CD4-positive, alpha-beta T cell treated with Interleukin-17A for 1 hour (primary cell): ENCODE measurements at regions not wholly inside any gene's neighbourhood (a gene's known extent, or its start where the extent isn't known, plus 50 kb on each side); places are given as distances from the start of the nearest gene placed in this dataset.
"Not testable (repeated sequence)": the region's sequence is repeated elsewhere in the genome, so short reads cannot be mapped to it uniquely, and the experiment has no call there.

Experiments used
- DNase-seq: peaks from one replicate; pipeline ENCODE4 v3.0.0-alpha.2; 2020

DNA sequence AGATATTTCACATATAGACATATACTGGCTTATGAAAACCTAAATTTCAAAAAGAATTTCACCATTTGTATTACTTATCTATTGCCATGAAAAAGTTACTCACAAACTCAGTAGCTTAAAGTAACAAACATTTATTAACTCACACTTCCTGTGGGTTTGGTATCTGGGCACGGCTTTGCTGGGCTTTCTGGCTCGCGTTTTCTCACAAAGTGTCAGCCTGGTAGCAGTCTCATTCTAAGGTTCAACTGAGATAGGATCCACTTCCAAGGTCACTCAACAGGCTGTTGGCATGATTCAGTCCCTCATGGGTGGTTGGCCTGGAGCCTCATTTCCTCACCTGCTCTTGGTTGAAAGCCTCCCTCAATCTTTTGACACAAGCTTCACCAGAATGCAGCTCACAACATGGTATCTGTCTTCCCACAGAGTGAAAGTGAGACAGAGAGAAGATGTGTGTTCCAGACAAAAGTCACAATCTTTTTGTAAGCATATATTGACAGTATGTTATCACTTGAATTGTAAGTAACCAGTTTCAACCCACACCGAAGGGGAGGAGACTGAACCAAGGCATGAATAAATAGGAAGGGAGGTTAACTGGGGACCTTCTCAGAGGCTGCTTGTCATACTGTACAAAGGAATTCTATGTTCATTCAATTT lies 1065.8 kb upstream of the SPRY2 start:
- DNase-seq, result no peak

DNA sequence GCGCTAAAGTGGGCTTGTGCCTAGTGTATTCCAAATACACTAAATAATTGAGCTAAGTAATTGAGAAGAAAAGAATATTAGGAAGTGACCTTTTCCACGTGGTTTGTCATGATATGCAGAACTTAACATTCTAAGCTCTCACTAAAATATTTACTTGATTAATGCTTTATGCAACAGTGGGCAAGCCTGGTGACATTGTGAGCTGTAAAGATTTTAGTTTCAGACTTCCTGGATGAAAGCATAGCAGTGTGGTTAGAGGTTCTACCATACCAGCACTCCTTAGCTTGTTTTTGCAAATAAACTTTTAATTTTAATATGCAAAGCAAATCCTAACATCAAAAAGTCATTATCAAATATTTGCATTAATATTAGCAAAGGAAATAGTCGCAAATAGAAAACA lies 1065.1 kb upstream of the SPRY2 start:
- DNase-seq, result no peak

DNA sequence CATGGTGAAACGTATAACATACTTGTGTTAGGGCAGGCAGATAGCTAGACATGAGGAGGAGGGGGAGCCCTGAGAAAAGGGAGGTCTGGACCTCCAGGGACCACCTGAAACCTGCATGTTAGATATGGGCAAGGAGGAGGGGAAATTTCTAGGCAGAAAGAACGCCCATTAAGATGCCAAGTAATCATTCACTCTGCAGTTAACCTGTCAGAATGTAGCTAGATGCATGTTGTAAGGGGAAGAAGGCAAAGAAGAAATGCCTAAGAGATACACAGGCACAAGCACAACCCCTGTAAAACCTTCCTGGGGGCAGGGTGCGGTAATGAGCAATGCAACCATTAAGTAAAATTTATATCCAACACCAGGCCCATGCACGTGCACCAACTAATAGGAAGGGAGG lies 1055.3 kb upstream of the SPRY2 start:
- no peak for DNase-seq

DNA sequence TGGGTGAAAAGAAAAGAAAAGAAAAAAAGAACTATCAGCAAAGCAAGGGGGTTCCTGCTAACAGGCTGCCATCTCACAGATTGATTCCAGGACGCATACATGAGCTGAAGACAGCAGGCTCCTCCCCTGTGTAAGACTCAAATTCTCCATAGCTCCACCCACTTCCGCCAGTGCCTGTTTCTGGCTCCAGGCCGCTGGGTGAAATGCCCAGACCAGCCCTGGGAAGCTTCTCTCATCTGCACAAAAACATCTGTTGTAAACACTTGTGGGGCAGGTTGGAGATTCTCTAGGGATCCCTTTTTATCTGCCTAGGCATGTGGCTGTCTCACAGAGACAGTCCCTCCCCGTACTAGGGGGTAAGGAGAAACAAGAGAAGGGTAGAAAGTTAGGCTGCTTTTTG lies 1054.4 kb upstream of the SPRY2 start:
- DNase-seq, result no peak

DNA sequence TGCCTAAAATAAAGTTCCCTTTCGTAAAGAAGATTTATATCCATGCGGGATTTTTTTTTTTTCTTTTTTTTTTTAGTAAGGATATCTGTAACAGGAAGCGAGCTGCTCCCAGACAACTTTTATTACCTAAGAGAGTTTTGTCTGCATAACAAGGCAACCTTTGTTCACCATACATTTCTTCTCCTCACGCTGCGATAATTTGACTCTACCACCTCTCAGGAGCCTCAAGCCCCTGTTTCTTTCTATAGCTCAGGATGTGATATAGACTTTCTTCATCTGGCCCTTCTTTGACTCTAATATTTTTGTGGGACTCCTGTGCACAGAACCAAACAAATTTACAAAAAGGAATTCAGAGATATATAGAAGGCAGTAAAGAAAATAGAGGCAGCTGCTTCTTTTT lies 1053.7 kb upstream of the SPRY2 start:
- DNase-seq, result no peak

DNA sequence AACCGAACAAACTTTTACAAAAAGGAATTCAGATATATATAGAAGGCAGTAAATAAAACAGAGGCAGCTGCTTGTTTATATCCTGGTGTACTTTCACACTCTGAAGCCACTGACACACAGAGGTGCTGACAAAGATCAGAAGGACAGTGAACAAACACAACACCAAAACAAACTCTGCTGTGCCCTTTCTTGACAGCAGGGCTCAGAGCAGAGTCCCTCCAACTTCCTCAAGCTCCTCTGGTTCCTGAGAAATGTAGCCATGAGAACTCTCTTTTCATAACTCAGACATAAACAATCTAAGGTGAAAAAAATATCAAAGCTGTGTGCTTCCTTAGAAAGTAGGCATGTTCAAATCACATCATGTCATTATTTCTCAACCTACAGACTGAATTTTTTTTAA lies 1052.8 kb upstream of the SPRY2 start:
- DNase-seq, result no peak

DNA sequence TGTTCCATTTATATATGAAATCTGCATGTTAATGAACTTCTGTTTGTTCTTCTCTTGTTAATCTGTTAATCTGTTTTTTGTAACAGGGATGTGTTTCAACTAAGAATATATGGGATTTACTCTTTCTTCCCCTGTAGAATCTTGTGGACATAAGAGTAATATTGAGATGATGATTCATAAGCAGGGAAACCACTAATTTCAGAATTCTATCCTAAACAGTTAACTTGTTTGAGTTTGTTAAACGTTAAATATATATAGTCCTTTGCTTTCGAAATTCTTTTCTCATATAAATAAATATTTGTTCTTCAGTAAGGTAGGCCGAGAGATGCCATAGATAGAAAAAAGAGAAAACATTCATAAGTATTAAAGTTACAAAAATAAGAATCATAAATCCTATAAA lies 1052.2 kb upstream of the SPRY2 start:
- DNase-seq, result no peak

DNA sequence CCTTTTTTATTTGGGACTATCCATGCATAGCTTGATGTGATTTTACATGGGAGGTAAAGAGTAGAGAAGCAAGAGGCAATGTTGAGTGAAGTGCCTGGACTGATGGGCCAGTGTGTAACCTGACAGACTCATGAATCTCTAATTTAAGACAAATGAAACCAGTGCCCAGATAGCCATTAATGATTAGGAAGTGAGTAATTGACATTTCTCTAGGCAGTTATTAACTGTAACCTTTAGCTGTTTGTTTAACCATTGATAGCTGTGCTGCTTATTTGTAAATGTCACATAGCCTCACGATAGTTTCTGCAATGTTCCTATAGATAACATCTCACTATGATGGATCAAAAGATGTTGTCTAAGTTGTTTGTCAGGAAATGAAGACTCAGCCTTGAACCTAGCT lies 1047.5 kb upstream of the SPRY2 start:
- DNase-seq, result no peak

DNA sequence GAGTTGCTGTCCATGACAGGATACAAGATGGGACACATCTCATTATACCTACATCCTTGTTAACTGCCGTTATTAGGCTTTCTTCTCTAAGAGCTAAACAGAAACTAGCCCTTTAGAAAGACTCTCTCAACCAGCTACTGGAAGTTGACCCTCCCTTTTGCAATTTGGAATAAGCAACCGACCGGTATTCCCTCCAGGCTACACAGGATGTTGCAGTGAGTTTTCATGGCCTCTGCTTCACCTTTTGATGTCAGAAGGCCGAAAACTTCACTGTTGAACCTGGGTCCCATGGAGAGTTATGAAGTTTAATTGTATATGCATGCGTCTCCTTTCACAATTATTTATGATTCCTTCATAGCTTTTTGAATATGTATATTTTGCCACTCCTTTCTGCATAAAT lies 1042.5 kb upstream of the SPRY2 start:
- DNase-seq, result no peak

DNA sequence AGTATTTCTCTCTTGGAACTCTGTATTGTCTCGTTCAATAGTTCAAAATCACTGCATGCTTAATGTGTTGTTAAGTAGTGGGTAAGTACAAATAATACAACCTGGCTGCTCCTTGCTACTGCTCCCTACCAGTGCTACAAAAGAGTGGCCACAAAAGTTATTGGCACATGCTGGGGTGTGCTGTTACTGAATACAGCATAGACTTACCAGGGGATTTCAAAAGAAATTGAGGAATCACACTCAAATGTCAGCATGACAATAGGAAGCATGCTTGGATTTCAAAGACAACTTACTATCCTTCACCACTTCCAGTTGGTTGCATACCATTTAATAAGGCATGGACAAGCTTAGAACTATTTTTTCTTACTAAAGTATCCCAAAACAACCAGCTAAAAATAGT lies 1041.3 kb upstream of the SPRY2 start:
- DNase-seq, result no peak

DNA sequence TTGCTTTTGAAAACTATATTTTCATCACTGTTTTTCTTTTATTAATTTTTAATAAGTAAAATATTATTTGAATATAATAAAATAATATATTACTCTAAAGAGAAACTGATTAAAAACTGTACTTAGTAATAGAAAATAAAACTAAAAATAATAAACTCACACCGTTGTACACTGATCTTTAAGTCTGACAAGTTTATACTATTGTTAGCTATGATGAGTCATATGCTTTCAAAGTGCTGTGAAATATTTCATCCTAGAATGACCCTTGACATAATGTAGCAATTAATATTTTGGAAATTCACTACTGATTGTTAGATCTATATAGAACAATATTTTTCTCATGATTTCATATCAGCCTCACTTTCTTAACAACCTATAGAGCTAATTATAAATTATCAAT lies 1040.6 kb upstream of the SPRY2 start:
- no peak for DNase-seq

DNA sequence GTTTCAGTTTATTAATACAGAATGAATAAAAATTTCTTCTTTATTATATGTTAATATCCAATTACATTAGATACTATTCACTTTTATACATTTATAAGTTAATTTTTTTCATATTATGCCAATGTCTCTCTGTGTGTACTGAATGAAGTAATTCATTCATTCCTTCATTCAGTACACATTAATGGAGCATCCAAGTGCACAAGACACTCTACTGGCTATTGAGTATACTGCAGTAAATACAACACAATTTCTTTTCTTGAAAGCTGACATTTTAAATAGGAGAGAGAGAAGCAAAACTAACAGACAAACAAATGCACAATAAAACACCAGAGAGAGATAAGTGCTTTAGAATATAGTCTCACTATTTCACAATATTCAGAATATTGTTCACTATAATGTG lies 1038.3 kb upstream of the SPRY2 start:
- DNase-seq, result no peak

DNA sequence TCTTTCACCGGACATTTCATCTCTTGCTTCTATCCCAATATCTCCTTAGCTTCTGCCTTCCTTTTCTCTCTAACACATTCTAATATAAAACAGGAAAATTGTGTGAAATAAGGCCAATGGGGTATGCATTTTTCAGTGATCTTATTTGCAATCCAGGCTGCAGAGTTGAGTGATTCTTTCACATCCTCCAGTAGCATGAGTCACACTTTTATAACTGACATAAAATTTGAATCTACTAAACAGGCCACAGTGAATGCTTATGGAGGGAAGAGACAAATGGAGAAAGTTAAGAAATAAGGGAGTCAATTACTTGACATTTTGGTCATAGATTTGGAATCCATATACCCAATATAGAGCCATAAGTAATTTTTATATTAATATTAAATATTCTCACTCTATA lies 1037.0 kb upstream of the SPRY2 start:
- DNase-seq, result no peak

DNA sequence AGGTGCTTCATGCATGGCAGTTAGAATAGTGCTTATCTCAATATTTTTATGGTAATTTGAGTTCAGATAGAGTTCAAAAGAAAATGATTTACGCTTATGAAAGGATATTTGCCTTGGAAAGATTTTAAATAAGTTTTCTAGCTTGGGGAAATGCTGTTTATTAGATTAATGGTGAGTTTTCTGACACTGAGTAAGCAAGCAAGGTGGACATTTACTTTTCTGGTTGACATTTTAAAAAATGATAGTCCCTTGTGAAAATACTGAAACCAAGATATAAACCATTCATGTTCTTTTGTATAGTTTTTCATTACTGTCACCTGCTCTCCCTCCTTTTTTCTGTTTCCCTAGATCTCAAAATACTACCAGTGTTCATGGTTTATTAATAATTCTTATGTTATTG lies 1034.8 kb upstream of the SPRY2 start:
- DNase-seq, result no peak

DNA sequence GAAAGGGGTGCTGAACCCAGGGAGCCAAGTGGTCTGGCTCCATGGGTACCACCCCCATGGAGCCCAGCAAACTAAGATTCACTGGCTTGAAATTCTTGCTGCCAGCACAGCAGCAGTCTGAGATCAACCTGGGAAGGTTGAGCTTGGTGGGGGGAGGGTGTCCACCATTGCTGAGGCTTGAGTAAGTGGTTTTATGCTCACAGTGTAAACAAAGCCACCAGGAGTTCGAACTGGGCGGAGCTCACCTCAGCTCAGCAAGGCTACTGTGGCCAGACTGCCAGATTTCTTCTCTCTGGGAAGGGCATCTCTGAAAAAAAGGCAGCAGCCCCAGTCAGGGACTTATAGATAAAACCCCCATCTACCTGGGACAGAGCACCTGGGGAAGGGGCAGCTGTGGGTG lies 1021.8 kb upstream of the SPRY2 start:
- DNase-seq, result not testable (repeated sequence)

DNA sequence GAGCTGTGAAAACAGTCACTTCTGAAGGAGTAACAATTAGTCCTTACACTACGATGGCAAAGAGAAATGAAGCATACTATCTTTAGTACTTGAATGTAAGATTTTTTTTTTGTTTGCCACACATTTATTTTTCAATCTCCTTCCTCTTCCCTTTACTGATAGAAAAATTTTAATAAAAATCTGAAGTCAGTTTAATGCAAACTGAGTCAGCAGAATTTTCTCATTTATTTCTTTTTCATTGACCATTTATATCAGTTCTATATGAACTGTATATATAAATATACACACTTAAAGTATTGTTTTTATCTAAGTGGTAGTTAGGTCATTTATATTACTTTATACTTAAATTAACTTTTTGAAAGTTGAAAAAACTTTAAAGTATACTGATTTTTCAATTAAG lies 1009.1 kb upstream of the SPRY2 start:
- DNase-seq, result no peak

DNA sequence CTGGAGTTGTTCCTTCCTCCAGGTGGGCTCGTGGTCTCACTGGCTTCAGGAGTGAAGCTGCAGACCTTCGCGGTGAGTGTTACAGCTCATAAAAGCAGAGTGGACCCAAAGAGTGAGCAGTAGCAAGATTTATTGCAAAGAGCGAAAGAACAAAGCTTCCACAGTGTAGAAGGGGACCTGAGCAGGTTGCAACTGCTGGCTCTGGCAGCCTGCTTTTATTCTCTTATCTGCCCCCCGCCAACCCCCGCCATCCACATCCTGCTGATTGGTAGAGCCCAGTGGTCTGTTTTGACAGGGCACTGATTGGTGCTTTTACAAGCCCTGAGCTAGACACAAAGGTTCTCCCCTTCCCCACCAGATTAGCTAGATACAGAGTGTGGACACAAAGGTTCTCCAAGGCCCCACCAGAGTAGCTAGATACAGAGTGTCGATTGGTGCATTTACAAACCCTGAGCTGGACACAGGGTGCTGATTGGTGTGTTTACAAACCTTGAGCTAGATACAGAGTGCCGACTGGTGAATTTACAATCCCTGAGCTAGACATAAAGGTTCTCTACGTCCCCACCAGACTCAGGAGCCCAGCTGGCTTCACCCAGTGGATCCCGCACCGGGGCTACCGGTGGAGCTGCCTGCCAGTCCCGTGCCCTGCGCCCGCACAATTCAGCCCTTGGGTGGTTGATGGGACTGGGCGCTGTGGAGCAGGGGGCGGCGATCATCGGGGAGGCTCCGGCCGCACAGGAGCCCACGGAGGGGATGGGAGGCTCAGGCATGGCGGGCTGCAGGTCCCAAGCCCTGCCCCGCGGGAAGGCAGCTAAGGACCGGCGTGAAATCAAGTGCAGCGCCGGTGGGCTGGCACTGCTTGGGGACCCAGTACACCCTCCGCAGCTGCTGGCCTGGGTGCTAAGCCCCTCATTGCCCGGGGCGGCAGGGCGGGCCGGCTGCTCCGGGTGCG lies 999.5 kb upstream of the SPRY2 start:
- DNase-seq, result not testable (repeated sequence)

DNA sequence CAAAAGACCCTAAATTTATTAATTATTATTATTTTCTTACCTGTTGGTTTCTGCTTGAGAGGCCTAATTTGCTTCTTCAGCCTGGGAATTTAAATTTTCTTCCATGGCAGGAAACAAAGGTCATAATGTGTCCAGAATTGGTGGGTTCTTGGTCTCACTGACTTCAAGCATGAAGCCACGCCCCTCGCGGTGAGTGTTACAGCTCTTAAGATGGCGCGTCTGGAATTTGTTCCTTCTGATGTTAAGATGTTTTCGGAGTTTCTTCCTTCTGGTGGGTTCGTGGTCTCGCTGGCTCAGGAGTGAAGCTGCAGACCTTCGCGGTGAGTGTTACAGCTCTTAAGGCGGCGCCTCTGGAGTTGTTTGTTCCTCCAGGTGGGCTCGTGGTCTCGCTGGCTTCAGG lies 998.7 kb upstream of the SPRY2 start:
- not testable (repeated sequence) for DNase-seq

DNA sequence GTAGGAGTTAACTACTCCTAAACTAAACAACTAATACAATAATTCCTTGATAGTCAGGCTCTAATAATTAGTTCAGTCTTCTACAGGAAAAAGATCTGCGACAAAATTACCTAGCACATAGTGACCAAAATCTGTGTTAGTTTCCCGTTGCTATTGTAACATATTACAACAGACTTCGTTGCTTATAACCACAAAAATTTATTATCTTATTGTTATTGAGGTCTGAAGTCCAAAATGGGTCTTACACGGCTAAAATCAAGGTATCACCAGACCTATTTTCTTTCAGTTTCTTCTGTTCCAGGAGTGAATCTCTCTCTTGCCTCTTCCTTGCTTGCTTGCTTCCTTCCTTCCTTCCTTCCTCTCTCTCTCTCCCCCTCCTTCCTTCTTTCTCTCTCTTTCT lies 993.6 kb upstream of the SPRY2 start:
- no peak for DNase-seq

DNA sequence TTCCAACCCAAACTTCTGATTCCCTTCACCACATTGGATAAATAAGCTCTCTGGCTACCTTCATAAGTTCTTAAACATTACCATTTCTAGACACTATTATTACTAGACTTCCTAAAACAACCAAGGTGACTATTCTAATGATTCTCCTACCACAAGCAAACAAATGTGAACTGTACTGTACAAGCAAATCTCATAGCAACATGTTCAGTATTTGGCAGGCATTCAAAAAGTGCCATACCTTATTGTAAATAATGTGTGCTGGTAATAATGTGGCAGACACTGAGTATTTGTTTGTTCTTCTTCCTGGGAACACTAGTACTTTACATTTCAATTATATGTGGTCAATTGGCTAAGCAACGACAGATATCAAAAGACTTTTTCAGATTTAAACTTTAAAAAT lies 986.0 kb upstream of the SPRY2 start:
- DNase-seq, result no peak

DNA sequence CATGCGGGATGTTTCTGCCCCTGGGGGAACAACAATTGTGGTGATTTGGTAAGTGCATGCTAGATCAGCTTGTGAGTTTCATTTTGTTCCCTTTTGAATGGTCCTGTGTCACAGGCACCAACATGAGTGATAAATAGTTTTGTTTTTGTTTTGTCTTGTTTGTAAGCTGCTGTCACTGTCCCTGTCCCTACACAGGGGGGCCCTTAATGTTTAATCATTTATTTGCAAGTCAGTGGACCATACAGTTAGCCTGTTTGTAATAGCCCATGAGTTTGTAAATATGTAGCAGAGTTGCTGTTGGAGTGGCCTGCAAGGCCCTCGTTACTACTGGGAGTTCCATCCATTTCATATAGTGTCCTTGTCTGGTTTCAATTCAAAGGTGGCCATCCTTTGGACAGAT lies 979.6 kb upstream of the SPRY2 start:
- no peak for DNase-seq

DNA sequence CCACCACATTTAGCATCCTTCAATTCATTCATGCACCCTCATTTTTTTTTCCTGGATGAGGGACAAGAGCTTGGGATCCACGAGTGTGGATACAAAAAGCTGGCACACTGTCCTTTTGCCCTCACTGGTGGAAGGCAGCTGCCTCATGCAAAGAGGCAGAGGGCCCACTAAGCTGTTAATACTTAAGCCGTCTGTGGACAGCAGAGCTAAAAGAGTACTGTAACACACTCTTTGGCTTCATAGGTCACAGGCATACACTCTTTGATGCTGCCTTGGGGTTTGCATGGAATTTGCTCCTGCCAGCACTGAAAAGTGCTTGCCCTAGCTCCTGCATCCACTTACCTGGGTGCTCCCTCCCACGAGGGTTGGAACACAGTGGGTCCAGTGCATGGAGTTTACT lies 978.4 kb upstream of the SPRY2 start:
- no peak for DNase-seq

DNA sequence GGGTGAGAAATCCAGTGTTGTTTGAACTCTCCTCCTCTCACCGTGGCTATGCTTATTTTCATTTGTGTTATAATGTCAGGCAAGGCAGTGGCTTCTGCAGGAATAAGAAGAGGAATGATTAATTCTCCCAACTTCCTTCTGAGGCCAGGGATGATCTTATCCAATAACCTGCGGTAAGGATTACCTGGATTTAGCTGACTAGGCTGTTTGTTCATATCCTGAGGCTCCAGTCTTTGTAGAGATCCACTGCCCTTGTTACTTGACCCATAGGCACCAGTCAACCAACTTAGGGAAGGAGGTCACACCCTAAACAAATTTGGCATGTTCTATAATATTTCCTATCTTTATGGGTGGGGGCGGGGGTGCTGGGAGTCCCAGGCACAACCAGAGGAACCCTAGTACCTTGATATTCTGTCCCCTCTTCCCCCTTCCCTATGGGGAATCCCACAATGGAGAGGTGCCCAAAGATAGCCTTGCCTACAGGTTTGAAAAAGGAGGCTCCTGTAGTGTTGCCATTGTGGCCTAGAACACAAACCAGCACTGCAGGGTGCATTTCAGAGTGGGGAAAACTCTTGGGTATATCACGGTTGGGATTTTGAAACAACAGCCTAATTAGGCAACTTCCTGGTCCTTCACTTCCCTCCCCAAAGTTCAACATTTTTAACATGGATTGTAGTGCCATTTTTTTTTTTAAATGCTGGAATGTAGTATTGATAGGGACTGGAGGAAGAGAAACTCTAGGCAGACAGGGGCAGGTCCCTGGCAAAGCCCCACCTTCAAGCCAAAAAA lies 977.5 kb upstream of the SPRY2 start:
- DNase-seq, result no peak

DNA sequence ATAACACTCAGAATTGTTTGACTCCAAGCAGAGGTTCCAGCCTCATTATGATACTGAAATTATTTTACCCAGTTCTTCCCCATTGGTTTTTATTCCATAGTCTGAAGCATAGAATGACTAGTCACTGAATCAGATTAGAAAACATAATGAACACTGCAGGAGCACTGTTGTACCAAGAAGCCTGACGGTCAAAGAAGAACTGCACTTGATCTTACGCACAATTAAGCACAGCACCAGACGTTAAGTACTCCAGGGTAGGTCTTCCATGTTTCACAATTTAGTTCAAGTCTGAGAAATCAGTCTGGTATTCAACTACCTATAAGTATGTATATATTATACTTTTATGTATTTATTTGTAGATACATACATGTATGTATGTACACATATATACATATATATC lies 973.5 kb upstream of the SPRY2 start:
- DNase-seq, result no peak
